Gastrocnemius medialis (tissue), 4 donors: ENCODE measurements at regions not wholly inside any gene's neighbourhood (a gene's known extent, or its start where the extent isn't known, plus 50 kb on each side); places are given as distances from the start of the nearest gene placed in this dataset.
A peak's percentile ranks its signal among the peaks of the same experiment; 100 is the strongest.

Experiments
- ATAC-seq, 2 donors: fragments of 150-250 bp; one replicate each; pipeline ENCODE4 v1.9.1; 2016
- DNase-seq, 2 donors: peaks; one replicate each; pipeline ENCODE4 v3.0.0-alpha.2; 2019
- H3K27ac ChIP-seq, 4 donors: fragments of 200-600 bp; sonication (generic); 1 replicate in 1 of 4; 2 replicates in 3 of 4; pipeline ENCODE4 v1.5.1; 2016 to 2018; ENCODE audit warnings: mild to moderate bottlenecking in 2 of 4, moderate library complexity in 1 of 4
- H3K27me3 ChIP-seq, 3 donors: fragments of 200-600 bp; sonication (generic) in 2 of 3; 1 replicate in 1 of 3; 2 replicates in 2 of 3; pipeline versions ENCODE4 v1.5.1 to v1.6.0; 2016 to 2019; ENCODE audit warnings: mild to moderate bottlenecking in 1 of 3, moderate library complexity in 1 of 3
- H3K36me3 ChIP-seq, 2 donors: fragments of 200-600 bp; sonication (generic) in 1 of 2; one replicate each; pipeline ENCODE4 v1.5.1; 2017 to 2018
- H3K4me1 ChIP-seq, 2 donors: fragments of 200-600 bp; sonication (generic) in 1 of 2; one replicate each; pipeline ENCODE4 v1.5.1; 2016 to 2017; ENCODE audit warnings: mild to moderate bottlenecking in 2 of 2
- H3K4me3 ChIP-seq, 4 donors: fragments of 200-600 bp; sonication (generic) in 3 of 4; 1 replicate in 1 of 4; 2 replicates in 3 of 4; pipeline ENCODE4 v1.5.1; 2016 to 2019; ENCODE audit warnings: mild to moderate bottlenecking in 2 of 4
- H3K9me3 ChIP-seq, 3 donors: fragments of 200-600 bp; sonication (generic) in 2 of 3; 1 replicate in 1 of 3; 2 replicates in 2 of 3; pipeline ENCODE4 v1.5.1; 2016 to 2019
- CTCF ChIP-seq, 5 experiments: fragments of 450-650 bp in 3 of 5; fragments of 200-600 bp in 2 of 5; sonication (generic) in 2 of 5; IDR thresholded peaks in 4 of 5; conservative IDR thresholded peaks in 1 of 5; 1 replicate in 4 of 5; 2 replicates in 1 of 5; pipeline ENCODE4 v1.5.1; 2016 to 2019; ENCODE audit warnings: antibody characterized with exemption in 5 of 5, mild to moderate bottlenecking in 3 of 5, moderate library complexity in 3 of 5
- POLR2A ChIP-seq, 2 donors: fragments of 450-650 bp; IDR thresholded peaks; one replicate each; pipeline ENCODE4 v1.6.1; 2017; ENCODE audit warnings: antibody characterized with exemption in 2 of 2, mild to moderate bottlenecking in 2 of 2, moderate library complexity in 2 of 2
- in situ Hi-C, 4 donors: fragments of 200-750 bp; cut with MboI; loops; one replicate each; pipeline versions ENCODE4 v1.15.0 to v1.8.0; 2017; ENCODE audit warnings: low sequenced_read_pairs in 4 of 4
- intact Hi-C: fragments of 100-400 bp; cut with DNase I; formaldehyde crosslinking; loops from one replicate; pipeline ENCODE4 v1.15.1; 2023; ENCODE audit warnings: low total_unique reads

DNA sequence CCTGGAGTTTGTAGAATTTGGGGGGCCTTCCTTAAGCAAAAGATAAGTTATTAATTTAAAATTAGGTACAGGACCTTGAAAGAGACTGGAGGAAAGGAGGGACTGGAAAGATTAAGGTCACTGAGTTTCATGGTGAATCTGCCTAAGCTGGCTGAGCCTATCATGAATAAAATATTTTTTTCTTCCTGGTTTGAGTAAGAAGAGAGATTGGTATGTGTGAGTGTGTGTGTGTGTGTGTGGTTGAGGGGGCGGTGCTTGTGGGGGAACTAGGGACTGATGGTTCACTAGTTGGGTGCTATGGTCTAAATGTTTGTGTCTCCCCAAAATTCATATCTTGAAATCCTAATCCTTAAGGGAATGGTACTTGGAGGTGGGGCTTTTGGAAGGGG, 142.5 kb upstream of the PRKCQ start:
- TF ChIP-seq POLR2A (IDR thresholded peaks at IDR 0.05), result no peak
- no peak for TF ChIP-seq CTCF (IDR thresholded peaks at IDR 0.05 in 4 of 5, conservative IDR thresholded peaks at IDR 0.05 in 1 of 5)
- Histone ChIP-seq H3K9me3 (no peaks in the 10 kb centered on the region), H3K27me3 (no peaks in the 10 kb centered on the region), H3K36me3 (no peaks in the 10 kb centered on the region), H3K4me1 (peaks cover 0 to 12% of the 10 kb centered on the region in 2 donors), H3K4me3 (no peak overlapping the region), H3K27ac (no peak overlapping the region)
- DNase-seq, result no peak
- ATAC-seq, result no peak
- in situ Hi-C loops, result no loop called here
- intact Hi-C loops, result no loop called here

DNA sequence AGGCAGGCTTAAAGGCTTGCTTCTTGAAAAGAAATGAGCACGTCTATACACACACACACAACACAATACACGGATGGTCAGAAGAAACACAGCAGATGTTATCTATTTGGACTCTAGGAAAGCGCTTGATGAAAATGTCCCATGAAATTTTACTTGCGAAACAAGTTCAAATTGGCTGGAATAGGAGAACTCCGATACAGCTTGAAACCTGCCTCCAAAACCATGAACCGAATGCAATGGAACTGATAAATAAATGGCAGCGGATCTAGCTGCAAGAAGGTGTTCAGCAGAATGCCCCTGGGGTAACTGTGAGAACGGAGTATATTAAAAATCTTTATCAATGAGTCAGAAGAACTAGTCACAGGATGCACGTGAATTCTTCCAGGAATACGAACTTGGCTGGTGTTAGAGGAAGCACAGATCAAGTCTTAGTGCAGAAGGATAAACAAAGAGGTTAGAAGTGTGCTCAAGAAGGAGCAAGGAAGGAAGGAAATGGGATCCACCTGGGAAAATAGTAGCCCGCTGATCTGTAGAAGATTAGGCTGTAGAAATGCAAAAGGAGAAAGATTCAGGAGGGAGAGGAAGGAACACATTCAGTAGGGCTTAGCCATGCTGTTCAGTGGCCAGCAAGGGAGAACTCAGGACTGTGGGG, 142.0 kb upstream of the PRKCQ start:
- H3K27me3 ChIP-seq, result no peaks in the 10 kb centered on the region
- DNase-seq, result no peak
- intact Hi-C loops, result no loop called here

DNA sequence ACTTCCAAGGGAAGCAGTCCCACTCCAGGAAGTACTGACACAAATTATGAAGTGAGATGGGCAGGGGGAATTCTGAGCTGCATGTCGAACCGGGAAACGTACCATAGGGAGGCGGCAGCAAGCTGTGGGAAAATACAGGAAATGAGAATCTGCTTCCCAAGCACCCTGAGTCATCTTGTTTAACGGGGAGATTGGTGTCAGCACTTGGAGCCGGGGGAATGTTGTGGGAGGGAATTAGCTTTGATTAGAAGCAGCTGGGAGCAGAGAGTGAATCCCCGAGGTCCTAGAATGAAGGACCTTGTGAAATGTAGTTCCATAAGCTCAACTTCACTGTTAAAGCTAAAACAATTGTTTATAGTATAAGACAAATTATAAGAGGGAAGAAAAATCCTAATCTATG, 141.4 kb upstream of the PRKCQ start:
- no peaks in the 10 kb centered on the region for H3K27me3 ChIP-seq
- peaks cover 0 to 12% of the 10 kb centered on the region in 2 donors for H3K4me1 ChIP-seq
- H3K9me3 ChIP-seq, result no peaks in the 10 kb centered on the region
- intact Hi-C loops, result no loop called here
- peak in 1 of 2 donors; percentile 54 for DNase-seq
- no peak overlapping the region for H3K4me3 ChIP-seq
- ATAC-seq, result peak; percentile 62 to 87
- no peak for TF ChIP-seq CTCF (IDR thresholded peaks at IDR 0.05 in 4 of 5, conservative IDR thresholded peaks at IDR 0.05 in 1 of 5)
- no peak for TF ChIP-seq POLR2A (IDR thresholded peaks at IDR 0.05)
- in situ Hi-C loops, result no loop called here
- H3K27ac ChIP-seq, result peak overlapping the region in 3 of 4 donors; percentile 1 to 22 (median 10)
- H3K36me3 ChIP-seq, result no peaks in the 10 kb centered on the region

More for the DNA sequence above, 142.0 kb upstream of the PRKCQ start:
- H3K36me3 ChIP-seq, result no peaks in the 10 kb centered on the region
- peak; percentile 67 to 79 for ATAC-seq
- no peak overlapping the region for H3K4me3 ChIP-seq
- H3K27ac ChIP-seq, result peak overlapping the region in 3 of 4 donors; percentile 1 to 22 (median 10)
- peaks cover 0 to 12% of the 10 kb centered on the region in 2 donors for H3K4me1 ChIP-seq
- TF ChIP-seq CTCF (IDR thresholded peaks at IDR 0.05 in 4 of 5, conservative IDR thresholded peaks at IDR 0.05 in 1 of 5) (no peak), POLR2A (IDR thresholded peaks at IDR 0.05) (no peak)
- in situ Hi-C loops, result no loop called here
- no peaks in the 10 kb centered on the region for H3K9me3 ChIP-seq

DNA sequence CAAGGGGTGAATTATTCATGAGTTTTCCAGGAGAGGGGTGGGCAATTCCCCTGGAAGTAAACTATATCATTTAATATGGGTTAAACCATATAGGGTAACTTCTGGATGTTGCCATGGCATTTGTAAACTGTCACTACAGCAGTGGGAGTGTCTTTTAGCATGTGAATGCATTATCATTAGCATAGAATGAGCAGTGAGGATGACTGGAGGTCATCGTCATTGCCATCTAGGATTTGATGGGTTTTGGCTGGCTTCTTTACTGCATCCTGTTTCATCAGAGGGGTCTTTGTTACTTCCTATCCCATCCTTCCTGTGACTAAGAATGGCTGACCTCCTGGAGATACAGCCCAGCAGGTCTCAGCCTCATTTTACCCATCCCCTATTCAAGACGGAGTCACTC, 139.5 kb upstream of the PRKCQ start:
- H3K4me3 ChIP-seq, result no peak overlapping the region
- no peak overlapping the region for H3K27ac ChIP-seq
- in situ Hi-C loops (no loop called here), intact Hi-C loops (no loop called here)
- H3K9me3 ChIP-seq, result no peaks in the 10 kb centered on the region
- peaks cover 0 to 12% of the 10 kb centered on the region in 2 donors for H3K4me1 ChIP-seq
- no peaks in the 10 kb centered on the region for H3K36me3 ChIP-seq
- DNase-seq (no peak), ATAC-seq (no peak)
- TF ChIP-seq CTCF (IDR thresholded peaks at IDR 0.05 in 4 of 5, conservative IDR thresholded peaks at IDR 0.05 in 1 of 5) (no peak), POLR2A (IDR thresholded peaks at IDR 0.05) (no peak)
- H3K27me3 ChIP-seq, result no peaks in the 10 kb centered on the region

GRCh38 chr10:6718550-6718949, 138.5 kb upstream of the PRKCQ start:
- TF ChIP-seq CTCF (IDR thresholded peaks at IDR 0.05 in 4 of 5, conservative IDR thresholded peaks at IDR 0.05 in 1 of 5) (no peak), POLR2A (IDR thresholded peaks at IDR 0.05) (no peak)
- H3K36me3 ChIP-seq, result no peaks in the 10 kb centered on the region
- in situ Hi-C loops (no loop called here), intact Hi-C loops (no loop called here)
- DNase-seq, result no peak
- H3K27me3 ChIP-seq, result no peaks in the 10 kb centered on the region
- H3K4me3 ChIP-seq, result no peak overlapping the region
- H3K9me3 ChIP-seq, result no peaks in the 10 kb centered on the region
- H3K4me1 ChIP-seq, result peaks cover 0 to 12% of the 10 kb centered on the region in 2 donors
- ATAC-seq, result no peak
- H3K27ac ChIP-seq, result no peak overlapping the region
